ENCODE measurements at regions not wholly inside any gene's neighbourhood (a gene's known extent, or its start where the extent isn't known, plus 50 kb on each side); places are given as distances from the start of the nearest gene placed in this dataset.
"Not testable (repeated sequence)": the region's sequence is repeated elsewhere in the genome, so short reads cannot be mapped to it uniquely, and the experiment has no call there.

- DNase-seq: not testable (repeated sequence)
These were observed 174.1 kb upstream of the IRF2BP2 start for GRCh38 chr1:234784108-234784507.

DNA sequence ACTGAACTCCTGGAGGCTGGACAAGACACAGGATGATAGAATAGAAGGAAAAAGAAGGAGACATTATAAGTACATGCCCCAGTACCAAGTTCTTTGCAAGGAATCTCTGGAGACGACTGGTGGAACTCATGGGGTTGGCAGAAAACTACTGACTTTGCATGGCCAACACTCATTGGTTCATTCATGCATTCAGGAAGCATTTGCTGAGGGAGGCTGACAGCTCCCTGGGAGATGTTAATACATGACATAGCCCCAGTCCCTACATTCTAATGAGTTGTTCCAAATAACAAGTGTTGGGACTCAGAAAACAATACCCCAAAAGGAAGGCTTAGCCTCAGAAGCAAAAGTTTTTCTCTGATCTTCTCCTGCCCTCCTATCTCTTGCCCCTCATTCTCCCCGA, 172.8 kb upstream of the IRF2BP2 start:
- DNase-seq: no peak

GRCh38 chr1:234782105-234782751, 172.2 kb upstream of the IRF2BP2 start:
- DNase-seq: no peak

GRCh38 chr1:234781241-234782065, 171.5 kb upstream of the IRF2BP2 start:
- DNase-seq: no peak

DNA sequence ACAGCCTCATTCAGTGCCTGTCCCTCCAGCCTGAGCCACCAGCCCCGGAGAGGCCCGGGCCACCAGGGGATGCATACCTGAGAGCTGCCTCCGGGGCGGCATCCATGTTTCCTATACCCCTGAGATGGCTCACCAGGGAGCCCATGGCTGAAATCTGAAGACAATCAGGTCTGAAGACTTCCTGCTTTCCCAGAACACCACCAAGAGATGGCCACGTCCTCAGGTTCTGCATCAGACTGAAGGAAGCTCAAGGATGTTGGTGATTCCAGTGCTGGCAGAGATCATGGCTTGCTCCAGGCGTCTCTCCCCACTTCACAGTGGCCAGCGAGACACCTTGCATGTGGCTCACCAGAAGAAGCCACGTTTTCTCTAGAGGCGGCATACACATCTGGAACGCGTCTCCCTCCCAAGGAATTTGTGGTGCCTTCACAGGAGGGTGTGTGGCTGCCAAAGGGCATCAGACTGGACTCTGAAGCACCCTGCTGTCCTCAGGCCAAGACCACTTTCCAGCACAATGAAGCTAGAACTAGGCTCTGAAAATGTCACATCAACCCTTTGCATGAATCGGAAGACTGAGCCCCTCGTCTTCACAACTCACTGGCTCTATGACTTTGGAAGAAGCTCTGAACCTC, 170.7 kb upstream of the IRF2BP2 start:
- no peak for DNase-seq

DNA sequence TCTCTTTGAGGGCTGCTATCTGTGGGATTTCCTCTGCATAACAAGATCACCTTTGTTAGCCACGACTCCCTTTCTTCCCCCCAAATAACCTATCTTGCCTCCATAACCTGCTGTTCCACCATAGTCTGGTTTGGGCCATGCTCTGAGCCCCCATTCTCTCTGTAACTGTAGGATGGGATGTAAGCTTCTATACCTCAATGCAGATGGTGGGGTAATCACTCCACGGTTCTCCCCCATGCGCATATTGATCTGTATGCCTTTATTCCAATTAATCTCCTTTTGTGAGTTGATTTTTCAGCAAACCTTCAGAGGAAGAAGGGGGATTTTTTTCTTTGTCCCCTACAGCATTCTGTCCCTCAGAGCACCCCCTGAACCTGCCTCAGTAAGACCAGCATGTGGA, 170.1 kb upstream of the IRF2BP2 start:
- DNase-seq: no peak

DNA sequence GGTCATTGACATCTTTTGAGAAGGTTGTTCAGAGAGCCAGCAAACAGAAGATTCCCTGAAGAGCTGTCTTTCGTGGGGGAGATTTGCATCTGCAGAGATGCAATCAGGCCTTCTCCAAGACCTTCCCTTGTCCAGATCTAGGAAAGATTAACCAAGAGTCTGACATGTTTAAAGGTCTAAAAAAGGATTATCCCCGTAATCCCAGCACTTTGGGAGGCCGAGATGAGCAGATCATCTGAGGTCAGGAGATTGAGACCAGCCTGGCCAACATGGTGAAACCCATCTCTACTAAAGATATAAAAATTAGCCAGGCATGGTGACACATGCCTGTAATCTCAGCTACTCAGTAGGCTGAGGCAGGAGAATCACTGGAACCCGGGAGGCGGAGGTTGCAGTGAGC, 169.6 kb upstream of the IRF2BP2 start:
- DNase-seq: not testable (repeated sequence)

DNA sequence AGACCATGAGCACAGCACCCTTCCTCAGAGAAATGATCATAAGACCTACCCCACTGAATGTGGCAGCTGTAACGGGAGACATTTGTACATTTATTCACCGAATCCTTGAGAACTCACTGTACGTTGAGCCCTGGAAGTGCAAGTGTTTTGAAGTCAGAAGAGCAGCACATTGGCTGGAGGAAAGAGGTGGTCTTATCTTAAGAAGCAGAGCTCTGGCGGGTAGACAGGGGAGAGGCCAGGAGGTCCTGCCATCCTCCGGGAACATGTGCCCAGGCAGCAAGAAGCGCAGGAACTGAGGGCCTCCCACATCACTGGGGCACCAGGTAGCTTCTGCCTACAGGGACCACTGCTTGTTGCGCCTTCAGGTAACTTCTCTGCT, 169.2 kb upstream of the IRF2BP2 start:
- DNase-seq: no peak

- DNase-seq: no peak
These were observed 168.5 kb upstream of the IRF2BP2 start for GRCh38 chr1:234778221-234779159.

- no peak for DNase-seq
These were observed 167.9 kb upstream of the IRF2BP2 start for GRCh38 chr1:234777856-234778220.

DNA sequence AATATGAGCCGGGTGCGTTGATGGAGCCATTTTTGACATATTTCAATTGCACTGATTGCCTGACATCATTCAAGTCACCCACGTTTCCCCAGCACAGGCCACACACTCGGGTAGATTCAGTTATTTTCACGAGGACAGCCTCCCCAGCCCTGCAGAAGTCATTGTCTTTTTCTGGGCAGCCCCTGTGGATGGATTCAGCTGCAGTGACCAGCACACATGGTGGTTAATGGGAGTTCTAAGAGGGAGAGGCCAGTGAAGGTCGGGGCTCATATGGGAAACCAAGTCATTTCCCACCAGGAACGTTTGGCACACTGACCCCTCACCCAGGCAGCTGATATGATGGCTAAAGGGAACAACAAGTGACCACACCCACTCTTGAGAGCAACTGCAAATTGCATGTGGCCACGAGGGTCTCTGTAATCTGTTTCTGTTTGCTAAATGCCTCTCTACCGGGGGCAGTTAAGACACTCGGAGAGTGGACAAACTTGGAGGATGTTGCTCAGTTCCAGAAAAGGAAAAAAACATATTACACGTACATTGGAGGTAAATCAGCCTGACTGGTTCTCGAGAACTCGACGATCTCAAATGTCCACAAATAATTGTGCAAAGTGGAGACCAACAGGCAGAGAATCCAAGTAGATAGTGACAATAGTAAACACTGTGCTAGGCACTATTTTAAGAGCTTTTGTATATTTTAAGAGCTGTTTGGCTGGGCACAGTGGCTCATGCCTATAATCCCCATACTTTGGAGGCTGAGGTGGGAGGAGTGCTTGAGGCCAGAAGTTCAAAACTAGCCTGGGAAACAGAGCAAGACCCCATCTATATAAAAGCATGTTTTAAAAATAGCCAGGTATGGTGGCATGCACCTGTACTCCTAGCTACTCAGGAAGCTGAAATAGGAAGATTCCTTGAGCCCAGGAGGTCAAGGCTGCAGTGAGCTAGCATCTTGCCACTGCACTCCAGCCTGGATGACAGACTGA, 167.2 kb upstream of the IRF2BP2 start:
- no peak for DNase-seq

- DNase-seq: no peak
These were observed 166.4 kb upstream of the IRF2BP2 start for GRCh38 chr1:234776256-234776875.

DNA sequence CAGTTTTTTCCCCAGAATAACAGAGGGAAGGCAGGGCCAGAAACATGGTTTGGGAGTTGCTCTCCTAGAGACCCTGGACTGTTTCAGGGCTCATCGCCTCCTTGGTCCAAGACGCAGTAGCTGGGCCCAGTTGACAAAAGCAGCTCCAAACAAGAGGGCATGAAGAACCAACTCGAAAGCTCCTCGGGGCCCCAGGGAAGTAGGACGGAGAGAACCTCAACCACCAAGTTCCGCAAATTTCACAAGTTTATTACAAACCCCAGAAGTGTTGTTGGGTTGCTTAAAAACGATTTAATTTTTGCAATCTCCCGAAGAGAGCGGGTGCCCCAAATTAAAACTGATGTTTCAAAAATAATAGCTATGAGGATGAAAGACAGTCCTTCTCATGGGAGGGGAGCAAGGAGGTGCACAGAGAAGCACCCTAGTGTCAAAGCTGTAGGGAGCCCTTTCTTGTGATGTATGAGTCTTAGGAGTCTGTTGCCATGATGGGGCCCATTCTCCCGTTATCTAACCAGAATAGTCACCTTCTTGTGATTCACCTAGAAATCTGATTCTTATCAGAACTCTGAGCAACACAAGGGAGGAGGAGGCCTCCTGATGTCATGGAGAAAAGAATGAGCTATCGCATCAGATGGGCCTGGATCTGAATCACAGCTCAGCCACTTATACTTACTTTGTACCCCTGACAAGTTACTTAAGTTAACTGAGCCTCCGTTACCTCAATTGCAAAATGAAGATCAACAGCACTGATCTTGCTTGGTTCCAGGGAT, 165.7 kb upstream of the IRF2BP2 start:
- DNase-seq: no peak

- no peak for DNase-seq
These were observed 165.0 kb upstream of the IRF2BP2 start for GRCh38 chr1:234774971-234775370.

DNA sequence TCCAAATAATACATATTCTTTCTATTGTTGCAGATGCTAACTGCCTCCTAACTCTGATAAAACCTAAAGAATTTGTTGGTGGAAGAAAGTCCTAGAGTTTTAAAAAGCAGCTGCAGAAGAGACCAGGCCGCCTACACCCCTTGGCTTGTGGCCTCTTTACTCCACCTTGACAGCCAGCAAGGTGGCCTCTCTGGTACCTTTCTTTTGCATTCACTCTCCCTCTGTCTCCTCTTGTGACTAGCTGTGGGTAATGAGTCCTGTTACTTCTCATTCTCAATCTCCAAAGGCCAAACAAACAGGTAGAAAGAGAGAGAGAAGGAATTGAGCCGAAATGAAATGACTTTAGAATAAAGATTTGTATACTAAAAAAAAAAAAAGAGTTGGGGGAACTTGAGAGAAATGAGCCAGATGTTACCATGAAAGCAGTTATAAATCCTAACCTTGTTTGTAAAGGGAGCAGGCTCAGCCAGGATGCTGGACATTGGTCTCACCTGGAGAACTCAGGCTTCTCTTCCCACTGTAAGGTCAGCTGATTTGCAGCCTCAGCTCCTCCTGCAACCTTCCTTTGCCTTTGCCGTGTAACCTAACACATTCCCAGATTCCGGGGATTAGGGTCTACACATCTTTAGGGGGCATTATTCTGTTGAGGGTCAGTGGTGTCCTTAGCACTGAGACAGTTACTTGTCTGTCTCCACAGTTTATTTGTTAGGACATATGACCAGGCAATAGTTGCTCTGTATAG, 164.1 kb upstream of the IRF2BP2 start:
- DNase-seq: no peak

DNA sequence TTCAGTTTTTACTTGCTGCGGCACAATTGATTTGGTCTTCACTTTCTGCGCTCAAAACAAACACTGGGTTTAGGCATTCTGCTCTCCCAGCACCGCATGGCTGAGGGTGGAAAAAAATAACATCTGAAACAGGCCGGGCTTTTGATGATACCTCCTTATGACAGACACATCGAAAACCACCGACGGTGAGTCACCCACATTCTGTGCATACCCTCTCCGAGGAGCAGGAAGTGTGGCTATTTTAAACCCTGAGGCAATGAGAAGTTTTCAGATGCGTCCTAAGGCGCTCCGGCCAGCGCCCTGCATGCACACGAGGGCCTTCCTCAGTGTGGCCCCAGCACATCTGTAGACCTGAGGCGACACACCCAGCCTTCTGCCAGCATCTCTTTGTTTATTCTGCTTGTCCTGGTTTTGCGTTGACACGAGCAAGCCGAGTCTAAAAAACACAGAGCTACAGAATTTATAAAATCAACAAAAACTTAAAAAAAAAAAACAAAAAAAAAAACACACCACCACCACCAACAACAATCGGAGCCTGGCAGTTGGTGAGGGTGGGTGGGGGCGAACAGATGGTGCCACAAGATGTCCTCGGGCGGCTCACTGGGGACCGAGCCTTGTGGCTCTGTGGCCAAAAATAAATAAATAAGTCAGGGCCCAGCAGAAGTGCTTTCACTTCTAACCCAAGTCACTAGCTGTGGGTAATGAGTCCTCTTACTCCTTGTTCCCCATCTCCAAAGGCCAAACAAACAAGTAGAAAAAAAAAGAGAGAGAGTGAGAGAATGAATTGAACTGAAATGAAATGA, 162.6 kb upstream of the IRF2BP2 start:
- DNase-seq: peak; percentile 97

- no peak for DNase-seq
These were observed 161.8 kb upstream of the IRF2BP2 start for GRCh38 chr1:234771642-234772344.

DNA sequence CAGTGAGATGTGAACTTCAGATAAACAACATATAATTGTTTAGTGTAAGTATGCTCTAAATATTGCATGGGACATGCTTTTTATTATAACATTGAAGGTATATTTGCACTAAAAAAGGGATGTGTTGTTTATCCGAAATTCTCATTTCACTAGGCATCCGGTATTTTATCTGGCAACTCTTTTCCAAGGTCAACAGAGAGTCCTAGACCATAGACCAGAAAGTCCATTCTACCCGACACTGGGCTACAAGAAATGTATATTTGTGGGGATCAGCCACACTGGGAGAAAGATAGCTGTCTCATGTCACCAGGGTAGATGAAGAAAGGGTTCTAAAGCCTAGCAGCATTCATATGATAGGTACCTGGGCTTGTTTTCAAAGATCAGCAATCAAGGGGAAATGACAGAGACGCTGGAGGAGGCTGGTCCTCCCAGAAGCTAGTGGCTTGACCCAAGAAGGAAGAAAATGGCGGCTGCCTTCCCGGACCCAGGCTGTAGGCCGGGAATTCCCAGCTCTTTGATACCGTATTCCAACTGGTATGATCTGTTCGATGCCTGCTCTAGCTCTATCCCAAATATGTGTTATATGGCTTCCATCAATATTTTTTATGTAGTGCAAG, 161.1 kb upstream of the IRF2BP2 start:
- no peak for DNase-seq

Data from amniotic stem cell (primary cell).